ENCODE measurements at regions not wholly inside any gene's neighbourhood (a gene's known extent, or its start where the extent isn't known, plus 50 kb on each side); places are given as distances from the start of the nearest gene placed in this dataset.

DNA sequence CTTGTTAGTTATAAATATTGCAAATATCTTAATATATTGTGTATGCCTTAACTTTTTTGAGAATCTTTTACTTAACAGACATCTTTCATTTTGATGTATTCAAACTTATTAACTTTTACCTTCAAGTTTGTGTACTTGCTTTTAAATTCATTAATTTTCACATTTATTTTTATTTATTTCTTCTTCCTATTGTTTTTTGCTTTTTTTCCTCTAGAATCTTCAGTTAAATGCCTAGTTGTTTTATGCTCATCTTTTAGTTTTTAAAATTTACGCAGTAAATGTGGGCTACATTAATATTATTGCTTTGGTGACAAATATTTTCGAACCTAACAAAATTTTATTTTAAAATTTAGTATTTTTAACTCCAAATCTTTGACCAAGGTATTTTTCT, 89.0 kb downstream of the TNFAIP3 start:
- no peak for TF ChIP-seq EZH2 (IDR thresholded peaks at IDR 0.05; ENCODE audit: borderline replicate concordance, low read length)
- TF ChIP-seq, protein P1, sequence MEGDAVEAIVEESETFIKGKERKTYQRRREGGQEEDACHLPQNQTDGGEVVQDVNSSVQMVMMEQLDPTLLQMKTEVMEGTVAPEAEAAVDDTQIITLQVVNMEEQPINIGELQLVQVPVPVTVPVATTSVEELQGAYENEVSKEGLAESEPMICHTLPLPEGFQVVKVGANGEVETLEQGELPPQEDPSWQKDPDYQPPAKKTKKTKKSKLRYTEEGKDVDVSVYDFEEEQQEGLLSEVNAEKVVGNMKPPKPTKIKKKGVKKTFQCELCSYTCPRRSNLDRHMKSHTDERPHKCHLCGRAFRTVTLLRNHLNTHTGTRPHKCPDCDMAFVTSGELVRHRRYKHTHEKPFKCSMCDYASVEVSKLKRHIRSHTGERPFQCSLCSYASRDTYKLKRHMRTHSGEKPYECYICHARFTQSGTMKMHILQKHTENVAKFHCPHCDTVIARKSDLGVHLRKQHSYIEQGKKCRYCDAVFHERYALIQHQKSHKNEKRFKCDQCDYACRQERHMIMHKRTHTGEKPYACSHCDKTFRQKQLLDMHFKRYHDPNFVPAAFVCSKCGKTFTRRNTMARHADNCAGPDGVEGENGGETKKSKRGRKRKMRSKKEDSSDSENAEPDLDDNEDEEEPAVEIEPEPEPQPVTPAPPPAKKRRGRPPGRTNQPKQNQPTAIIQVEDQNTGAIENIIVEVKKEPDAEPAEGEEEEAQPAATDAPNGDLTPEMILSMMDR (conservative IDR thresholded peaks at IDR 0.05 in 1 of 2, IDR thresholded peaks at IDR 0.05 in 1 of 2; ENCODE audit: extremely low read depth in 1 of 2, insufficient read depth in 1 of 2, low read depth in 1 of 2, low read length in 2 of 2) = no peak
